Gastroesophageal sphincter (tissue), 4 donors: ENCODE measurements at regions not wholly inside any gene's neighbourhood (a gene's known extent, or its start where the extent isn't known, plus 50 kb on each side); places are given as distances from the start of the nearest gene placed in this dataset.
"Not testable (repeated sequence)": the region's sequence is repeated elsewhere in the genome, so short reads cannot be mapped to it uniquely, and the experiment has no call there.

Experiments
- ATAC-seq: fragments of 150-250 bp; one replicate; pipeline ENCODE4 v1.9.1; 2016; ENCODE audit warnings: mild to moderate bottlenecking, moderate library complexity
- H3K27ac ChIP-seq, 4 donors: fragments of 200-600 bp; sonication (generic) in 3 of 4; 1 replicate in 3 of 4; 2 replicates in 1 of 4; pipeline ENCODE4 v1.5.1; 2016 to 2019
- H3K27me3 ChIP-seq: fragments of 200-600 bp; sonication (generic); one replicate; pipeline ENCODE4 v1.5.1; 2019
- H3K36me3 ChIP-seq, 2 donors: fragments of 200-600 bp; sonication (generic); one replicate each; pipeline ENCODE4 v1.5.1; 2019; ENCODE audit warnings: control low read depth in 1 of 2
- H3K4me1 ChIP-seq, 3 donors: fragments of 200-600 bp; sonication (generic); 1 replicate in 2 of 3; 2 replicates in 1 of 3; pipeline ENCODE4 v1.5.1; 2016 to 2019; ENCODE audit warnings: control low read depth in 2 of 3
- H3K4me3 ChIP-seq, 2 donors: fragments of 200-600 bp; sonication (generic); one replicate each; pipeline ENCODE4 v1.5.1; 2019; ENCODE audit warnings: mild to moderate bottlenecking in 1 of 2, moderate library complexity in 1 of 2
- H3K9me3 ChIP-seq, 3 donors: fragments of 200-600 bp; sonication (generic); one replicate each; pipeline ENCODE4 v1.5.1; 2017 to 2019; ENCODE audit warnings: control low read depth in 2 of 3
- CTCF ChIP-seq, 4 experiments: fragments of 200-600 bp in 2 of 4; fragments of 450-650 bp in 2 of 4; sonication (generic) in 1 of 4; IDR thresholded peaks; one replicate each; pipeline ENCODE4 v1.5.1; 2017 to 2019; ENCODE audit warnings: antibody characterized with exemption in 4 of 4, mild to moderate bottlenecking in 2 of 4, moderate library complexity in 2 of 4
- EP300 ChIP-seq: sonication (generic); formaldehyde crosslinking; IDR thresholded peaks from one replicate; pipeline ENCODE4 v1.6.1; 2017; ENCODE audit warnings: antibody characterized with exemption, mild to moderate bottlenecking
- POLR2A ChIP-seq, 2 donors: fragments of 450-650 bp; IDR thresholded peaks; one replicate each; pipeline ENCODE4 v1.6.1; 2017; ENCODE audit warnings: antibody characterized with exemption in 2 of 2, mild to moderate bottlenecking in 2 of 2, moderate library complexity in 1 of 2
- POLR2AphosphoS5 ChIP-seq: sonication (generic); formaldehyde crosslinking; IDR thresholded peaks from one replicate; pipeline ENCODE4 v1.6.1; 2017; ENCODE audit warnings: antibody characterized with exemption
- WGBS, 2 donors: methylation state at CpG; one replicate each; pipeline ENCODE4 v1.1.5; 2018; ENCODE audit warnings: low coverage in 1 of 2; 5-methylcytosine and 5-hydroxymethylcytosine counted together

DNA sequence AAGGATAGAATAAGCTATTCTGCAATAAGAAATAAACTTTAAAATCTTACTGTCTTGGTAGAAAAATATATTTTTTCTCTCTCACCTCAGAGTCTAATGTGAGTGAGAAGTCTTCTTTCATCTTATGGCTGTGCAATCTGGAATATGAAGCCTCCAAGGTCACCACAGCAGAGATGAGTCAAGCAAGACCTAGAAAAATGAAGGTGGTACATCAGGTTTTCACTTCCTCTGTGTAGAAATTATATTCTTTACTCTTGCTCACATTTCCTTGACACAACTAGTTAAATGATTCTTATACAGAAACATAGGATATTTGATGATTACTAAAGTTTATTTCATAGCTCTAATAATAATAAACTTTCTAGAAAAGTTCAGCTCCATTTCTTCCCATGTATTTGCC is 211.4 kb downstream of the CXXC4 start:
- TF ChIP-seq POLR2A (IDR thresholded peaks at IDR 0.05) (no peak), EP300 (no peak), POLR2AphosphoS5 (no peak), CTCF (IDR thresholded peaks at IDR 0.05) (no peak)

GRCh38 chr4:104279744-104280143 is 214.9 kb downstream of the CXXC4 start:
- WGBS, 2 donors: 77 to 87% methylated on average over 5 of the region's 5 CpGs

More for the DNA sequence above, 211.4 kb downstream of the CXXC4 start:
- H3K4me1 ChIP-seq: no peaks in the 10 kb centered on the region
- H3K4me3 ChIP-seq: no peak overlapping the region
- no peaks in the 10 kb centered on the region for H3K9me3 ChIP-seq
- no peak for ATAC-seq
- H3K27ac ChIP-seq: no peak overlapping the region
- no peaks in the 10 kb centered on the region for H3K27me3 ChIP-seq
- H3K36me3 ChIP-seq: no peaks in the 10 kb centered on the region

GRCh38 chr4:104272966-104273365 is 221.7 kb downstream of the CXXC4 start:
- H3K9me3 ChIP-seq: no peaks in the 10 kb centered on the region
- H3K4me1 ChIP-seq: no peaks in the 10 kb centered on the region
- H3K4me3 ChIP-seq: no peak overlapping the region
- no peak for TF ChIP-seq POLR2AphosphoS5
- no peak for TF ChIP-seq EP300
- H3K27me3 ChIP-seq: no peaks in the 10 kb centered on the region
- H3K36me3 ChIP-seq: no peaks in the 10 kb centered on the region
- H3K27ac ChIP-seq: no peak overlapping the region
- 52 to 57% methylated on average over 2 of the region's 2 CpGs for WGBS, 2 donors
- ATAC-seq: no peak

More at GRCh38 chr4:104279744-104280143, 214.9 kb downstream of the CXXC4 start:
- peaks cover 0 to 2% (median 0%) of the 10 kb centered on the region in 3 donors for H3K9me3 ChIP-seq
- H3K27ac ChIP-seq: no peak overlapping the region
- no peaks in the 10 kb centered on the region for H3K36me3 ChIP-seq
- H3K4me1 ChIP-seq: no peaks in the 10 kb centered on the region
- H3K4me3 ChIP-seq: no peak overlapping the region
- no peak for ATAC-seq
- TF ChIP-seq POLR2AphosphoS5 (no peak), POLR2A (IDR thresholded peaks at IDR 0.05) (no peak), CTCF (IDR thresholded peaks at IDR 0.05) (no peak)
- H3K27me3 ChIP-seq: no peaks in the 10 kb centered on the region

DNA sequence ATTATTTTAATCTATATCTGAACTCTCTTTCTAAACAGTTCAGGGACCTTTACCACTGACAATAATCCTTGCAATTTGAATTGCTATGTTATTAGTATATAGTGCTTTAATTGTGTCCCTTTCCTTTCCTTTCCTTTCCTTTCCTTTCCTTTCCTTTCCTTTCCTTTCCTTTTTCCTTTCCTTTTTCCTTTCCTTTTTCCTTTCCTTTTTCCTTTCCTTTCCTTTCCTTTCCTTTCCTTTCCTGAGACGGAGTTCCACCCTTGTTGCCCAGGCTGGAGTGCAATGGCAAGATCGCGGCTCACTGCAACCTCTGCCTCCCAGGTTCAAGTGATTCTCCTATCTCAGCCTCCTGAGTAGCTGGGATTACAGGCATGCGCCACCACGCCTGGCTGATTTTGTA is 225.1 kb downstream of the CXXC4 start:
- H3K9me3 ChIP-seq, H3K27me3 ChIP-seq, ATAC-seq, H3K27ac ChIP-seq, H3K4me1 ChIP-seq, H3K4me3 ChIP-seq, H3K36me3 ChIP-seq: not testable (repeated sequence)
- WGBS, 2 donors: 89 to 100% methylated on average over 2 to 5 of the region's 5 CpGs

GRCh38 chr4:104263100-104263499 is 231.6 kb downstream of the CXXC4 start:
- no peak overlapping the region for H3K27ac ChIP-seq
- no peaks in the 10 kb centered on the region for H3K36me3 ChIP-seq
- H3K27me3 ChIP-seq: no peaks in the 10 kb centered on the region
- H3K4me1 ChIP-seq: no peaks in the 10 kb centered on the region
- H3K9me3 ChIP-seq: no peaks in the 10 kb centered on the region
- no peak for ATAC-seq
- WGBS, 2 donors: 63 to 67% methylated on average over 3 of the region's 3 CpGs
- TF ChIP-seq POLR2AphosphoS5 (no peak), CTCF (IDR thresholded peaks at IDR 0.05) (no peak), EP300 (no peak), POLR2A (IDR thresholded peaks at IDR 0.05) (no peak)
- no peak overlapping the region for H3K4me3 ChIP-seq

- Histone ChIP-seq H3K4me3 (no peak overlapping the region), H3K9me3 (no peaks in the 10 kb centered on the region), H3K4me1 (no peaks in the 10 kb centered on the region), H3K27ac (no peak overlapping the region), H3K36me3 (no peaks in the 10 kb centered on the region), H3K27me3 (no peaks in the 10 kb centered on the region)
- ATAC-seq: no peak
- TF ChIP-seq CTCF (IDR thresholded peaks at IDR 0.05) (no peak), EP300 (no peak), POLR2AphosphoS5 (no peak), POLR2A (IDR thresholded peaks at IDR 0.05) (no peak)
- WGBS, 2 donors: 79 to 100% methylated on average over 2 of the region's 2 CpGs
Observed at GRCh38 chr4:104262678-104263077, 232.0 kb downstream of the CXXC4 start.
